NCI-H1417 (cell line): ENCODE measurements at regions not wholly inside any gene's neighbourhood (a gene's known extent, or its start where the extent isn't known, plus 50 kb on each side); places are given as distances from the start of the nearest gene placed in this dataset.

Source experiments
- DNase-seq, 3 experiments: peaks; one replicate each; lab custom pipeline; 2025; lab: John Stamatoyannopoulos, UW

- DNase-seq: no peak
These were observed 172.8 kb upstream of the HES1 start for GRCh38 chr3:193962986-193963685.

- no peak for DNase-seq
These were observed 172.0 kb upstream of the HES1 start for GRCh38 chr3:193963808-193964516.

GRCh38 chr3:193964517-193964880 is 171.4 kb upstream of the HES1 start:
- no peak for DNase-seq

- no peak for DNase-seq
These were observed 167.5 kb upstream of the HES1 start for GRCh38 chr3:193968380-193968974.

GRCh38 chr3:193970131-193970772 is 165.7 kb upstream of the HES1 start:
- peak; percentile 13 to 57 (median 17) for DNase-seq

GRCh38 chr3:193970773-193971206 is 165.2 kb upstream of the HES1 start:
- peak in 1 of 3 experiments; percentile 32 for DNase-seq

GRCh38 chr3:193971261-193971751 is 164.6 kb upstream of the HES1 start:
- DNase-seq: no peak

GRCh38 chr3:193971966-193972365 is 164.0 kb upstream of the HES1 start:
- peak in 2 of 3 experiments; percentile 42 to 78 for DNase-seq

- no peak for DNase-seq
These were observed 163.1 kb upstream of the HES1 start for GRCh38 chr3:193972832-193973231.

- DNase-seq: no peak
These were observed 161.7 kb upstream of the HES1 start for GRCh38 chr3:193974191-193974652.

GRCh38 chr3:193974671-193975535 is 161.0 kb upstream of the HES1 start:
- peak in 1 of 3 experiments; percentile 40 for DNase-seq

GRCh38 chr3:193977622-193978021 is 158.3 kb upstream of the HES1 start:
- no peak for DNase-seq

- no peak for DNase-seq
These were observed 157.9 kb upstream of the HES1 start for GRCh38 chr3:193978030-193978429.

GRCh38 chr3:193978486-193978885 is 157.5 kb upstream of the HES1 start:
- no peak for DNase-seq

GRCh38 chr3:193980326-193980725 is 155.6 kb upstream of the HES1 start:
- no peak for DNase-seq

GRCh38 chr3:193980905-193981304 is 155.0 kb upstream of the HES1 start:
- DNase-seq: no peak

GRCh38 chr3:193981504-193981903 is 154.4 kb upstream of the HES1 start:
- DNase-seq: no peak

- DNase-seq: no peak
These were observed 153.7 kb upstream of the HES1 start for GRCh38 chr3:193982258-193982659.

GRCh38 chr3:193983846-193984818 is 151.8 kb upstream of the HES1 start:
- DNase-seq: no peak

- DNase-seq: no peak
These were observed 151.1 kb upstream of the HES1 start for GRCh38 chr3:193984876-193985275.
